GM19023 (cell line): ENCODE measurements at regions not wholly inside any gene's neighbourhood (a gene's known extent, or its start where the extent isn't known, plus 50 kb on each side); places are given as distances from the start of the nearest gene placed in this dataset.
"Not testable (repeated sequence)": the region's sequence is repeated elsewhere in the genome, so short reads cannot be mapped to it uniquely, and the experiment has no call there.

Source experiments
- ATAC-seq: cut with Tn5 transposase; IDR thresholded peaks from one replicate; pipeline ENCODE4 v1.9.1; 2021; ENCODE audit warnings: mild to moderate bottlenecking, moderate library complexity; ENCODE audit not compliant: unreplicated experiment

DNA sequence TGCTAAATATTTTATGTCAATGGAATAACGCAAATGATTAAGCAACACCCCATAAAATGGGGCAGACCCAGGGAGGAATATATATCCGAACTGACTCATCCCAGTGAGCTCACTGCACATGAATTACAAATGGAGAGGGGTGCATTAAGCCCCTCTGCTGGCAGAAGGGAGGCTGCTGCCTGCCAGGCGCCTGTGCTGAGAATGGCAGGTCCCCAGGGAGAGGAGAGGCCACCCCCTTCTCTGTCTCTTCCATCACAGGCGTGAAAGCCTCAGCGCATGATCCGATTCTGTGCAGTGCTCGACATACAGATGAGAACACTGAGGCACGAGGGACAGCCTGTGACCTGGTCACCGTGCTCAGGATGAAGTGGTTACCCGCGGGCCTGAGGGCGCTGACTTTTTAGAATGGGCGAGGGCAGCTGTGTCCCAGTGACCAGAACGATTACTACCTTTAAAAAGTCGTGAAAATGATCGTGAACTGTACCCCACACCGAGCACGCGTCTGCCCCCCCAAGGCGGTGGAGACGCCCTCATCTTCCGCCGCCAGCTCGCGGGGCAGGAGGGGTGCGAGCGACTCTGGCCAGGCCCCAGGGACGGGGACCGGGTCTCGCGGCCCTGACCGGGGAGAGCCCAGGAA is 229.7 kb upstream of the FRG2C start:
- ATAC-seq = not testable (repeated sequence)

- ATAC-seq = peak; percentile 99
Observed at GRCh38 chr3:75434913-75435793, 229.0 kb upstream of the FRG2C start.

- not testable (repeated sequence) for ATAC-seq
Observed at GRCh38 chr3:75435794-75436400, 228.2 kb upstream of the FRG2C start.

- ATAC-seq = not testable (repeated sequence)
Observed at GRCh38 chr3:75440986-75441385, 223.1 kb upstream of the FRG2C start.

DNA sequence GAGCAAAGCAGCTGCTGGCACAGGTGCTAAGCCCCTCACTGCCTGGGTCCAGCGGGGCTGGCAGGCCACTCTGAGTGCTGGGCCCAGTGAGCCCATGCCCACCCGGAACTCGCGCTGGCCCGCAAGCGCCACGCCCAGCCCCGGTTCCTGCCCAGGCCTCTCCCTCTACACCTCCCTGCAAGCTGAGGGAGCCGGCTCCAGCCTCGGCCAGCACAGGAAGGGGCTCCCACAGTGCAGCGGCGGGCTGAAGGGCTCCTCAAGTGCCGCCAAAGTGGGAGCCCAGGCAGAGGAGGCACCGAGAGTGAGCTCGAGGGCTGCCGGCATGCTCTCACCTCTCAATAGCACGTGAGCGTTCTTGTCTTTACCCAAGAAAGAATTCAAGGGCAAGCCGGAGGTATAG is 219.5 kb upstream of the FRG2C start:
- not testable (repeated sequence) for ATAC-seq

DNA sequence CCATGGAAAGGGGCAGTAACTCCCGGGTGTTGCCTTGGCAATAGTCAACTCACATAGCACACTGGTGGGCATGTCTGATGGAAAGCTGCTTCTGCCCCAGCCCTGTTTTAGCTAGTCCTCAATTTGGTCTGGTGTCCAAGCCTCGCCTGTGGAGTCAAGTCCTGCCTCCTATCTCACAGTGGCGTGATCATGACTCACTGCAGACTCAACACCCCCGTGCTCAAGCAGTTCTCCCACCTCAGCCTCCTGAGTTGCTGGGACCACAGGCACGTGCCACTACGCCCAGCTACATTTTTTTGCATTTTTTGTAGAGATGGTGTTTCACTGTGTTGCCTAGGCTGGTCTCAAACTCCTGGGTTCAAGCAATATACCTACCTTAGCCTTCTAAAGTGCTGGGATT is 218.9 kb upstream of the FRG2C start:
- ATAC-seq = not testable (repeated sequence)

GRCh38 chr3:75446948-75447347 is 217.2 kb upstream of the FRG2C start:
- not testable (repeated sequence) for ATAC-seq

DNA sequence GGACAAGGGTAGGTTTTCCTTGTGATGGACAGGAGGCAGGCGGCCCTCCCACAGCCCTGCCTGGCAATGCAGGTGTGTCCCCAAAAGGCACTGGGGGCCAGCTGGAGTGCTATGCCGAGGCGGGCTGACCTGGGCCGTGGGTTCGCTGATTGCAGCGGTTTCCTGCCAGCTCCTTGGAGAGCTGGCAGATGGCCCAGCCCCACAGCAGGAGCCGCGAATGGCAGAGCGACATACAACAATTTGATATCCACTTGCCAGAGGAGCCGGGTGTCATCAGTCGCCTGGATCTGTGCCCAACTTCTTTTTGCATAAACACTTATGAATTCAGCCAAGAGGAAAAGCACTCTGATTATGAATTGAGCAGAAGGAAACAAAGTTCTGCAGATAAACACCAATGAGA is 210.8 kb upstream of the FRG2C start:
- not testable (repeated sequence) for ATAC-seq

DNA sequence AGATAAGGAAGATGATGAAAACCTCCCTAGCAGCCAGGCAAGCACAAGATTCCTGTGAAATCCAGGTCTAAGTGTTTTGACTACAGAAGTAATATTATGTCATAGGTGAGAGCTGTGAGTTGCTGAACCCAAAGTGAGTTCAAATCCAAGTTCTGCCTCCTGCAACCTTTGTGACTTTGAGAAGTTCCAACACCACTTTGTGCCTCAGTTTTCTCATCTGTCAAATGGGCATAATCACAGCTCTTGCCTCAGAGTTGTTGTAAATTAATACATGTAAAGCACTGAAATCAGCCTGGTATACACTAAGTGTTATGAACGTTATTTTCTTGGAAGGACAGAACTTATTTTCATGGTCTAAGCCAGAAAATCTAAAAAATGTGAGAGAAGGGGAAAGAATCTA is 210.3 kb upstream of the FRG2C start:
- ATAC-seq = not testable (repeated sequence)

- ATAC-seq = not testable (repeated sequence)
Observed at GRCh38 chr3:75474530-75474929, 189.6 kb upstream of the FRG2C start.

GRCh38 chr3:75496600-75496999 is 167.5 kb upstream of the FRG2C start:
- not testable (repeated sequence) for ATAC-seq

- ATAC-seq = not testable (repeated sequence)
Observed at GRCh38 chr3:75500357-75500756, 163.8 kb upstream of the FRG2C start.

GRCh38 chr3:75502171-75502570 is 162.0 kb upstream of the FRG2C start:
- ATAC-seq = not testable (repeated sequence)

GRCh38 chr3:75502769-75503756 is 161.1 kb upstream of the FRG2C start:
- ATAC-seq = not testable (repeated sequence)

DNA sequence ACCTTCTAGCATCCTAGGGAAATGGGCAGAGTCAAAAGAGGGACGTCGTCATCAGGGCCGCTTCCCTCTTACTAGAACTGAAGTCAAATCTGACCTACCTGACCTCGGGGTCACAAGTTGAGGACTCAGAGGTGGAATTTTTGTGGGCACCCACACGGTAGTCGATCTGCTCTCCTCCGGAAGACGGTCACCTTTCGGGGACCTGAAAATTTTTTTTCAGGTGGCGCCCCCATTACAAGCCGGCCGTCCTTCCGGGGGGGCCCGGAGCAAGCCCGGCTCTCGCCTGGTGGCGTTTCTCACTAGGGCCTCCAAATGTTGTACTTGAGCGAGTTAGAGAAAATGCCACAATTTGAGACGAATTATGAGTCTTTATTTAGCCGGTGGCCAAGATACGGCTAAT is 157.5 kb upstream of the FRG2C start:
- ATAC-seq = no peak

GRCh38 chr3:75507956-75508355 is 156.2 kb upstream of the FRG2C start:
- not testable (repeated sequence) for ATAC-seq

GRCh38 chr3:75527657-75528056 is 136.5 kb upstream of the FRG2C start:
- not testable (repeated sequence) for ATAC-seq

DNA sequence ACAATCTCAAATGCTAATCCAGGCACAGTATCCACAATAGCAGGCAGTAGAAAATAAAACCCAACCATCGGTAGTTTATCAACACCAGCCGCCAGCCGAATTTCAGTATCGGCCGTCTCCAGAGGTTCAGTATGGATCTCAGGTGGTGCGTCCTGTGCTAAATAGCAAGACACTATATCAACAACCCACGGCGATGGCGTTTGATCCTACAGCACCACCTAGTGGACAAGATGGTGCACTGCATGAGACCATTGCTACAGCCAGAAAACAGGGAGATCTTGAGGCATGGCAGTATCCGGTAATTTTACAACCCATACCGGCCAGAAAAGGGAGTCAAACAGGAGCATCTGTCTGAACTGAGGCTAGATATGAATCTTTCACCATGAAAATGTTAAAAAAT is 112.0 kb upstream of the FRG2C start:
- ATAC-seq = not testable (repeated sequence)

- ATAC-seq = not testable (repeated sequence)
Observed at GRCh38 chr3:75564427-75564826, 99.7 kb upstream of the FRG2C start.

DNA sequence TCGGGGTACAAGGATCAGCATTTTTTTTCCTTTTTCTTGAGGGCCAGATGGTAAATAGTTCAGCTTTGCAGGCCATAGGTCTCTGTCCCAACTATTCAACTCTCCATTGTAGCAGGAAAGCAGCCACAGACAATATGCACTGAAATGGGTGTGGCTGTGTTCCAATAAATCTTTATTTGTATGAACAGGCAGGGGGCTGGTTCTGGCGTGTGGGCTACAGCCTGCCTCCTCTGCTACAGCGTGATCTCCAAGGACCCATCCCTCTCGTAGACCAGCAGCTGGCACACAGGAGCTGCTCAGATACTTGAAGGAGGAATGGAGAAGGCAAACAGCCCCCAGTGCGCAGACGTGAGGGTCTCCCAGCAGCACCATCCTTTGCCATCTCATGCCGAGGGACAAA is 91.8 kb upstream of the FRG2C start:
- not testable (repeated sequence) for ATAC-seq
